Glutamatergic neuron (in vitro differentiated cells): ENCODE measurements at regions not wholly inside any gene's neighbourhood (a gene's known extent, or its start where the extent isn't known, plus 50 kb on each side); places are given as distances from the start of the nearest gene placed in this dataset.
"Not testable (repeated sequence)": the region's sequence is repeated elsewhere in the genome, so short reads cannot be mapped to it uniquely, and the experiment has no call there.

Source experiments
- DNase-seq: peaks from one replicate; pipeline ENCODE4 v3.0.0; 2022
- H3K27ac Mint-ChIP-seq: one replicate; pipeline ENCODE4 v1.8.0; 2020; ENCODE audit warnings: mild to moderate bottlenecking, mixed read lengths, inconsistent platforms; ENCODE audit not compliant: unreplicated experiment
- H3K27me3 Mint-ChIP-seq: one replicate; pipeline ENCODE4 v1.8.0; 2020; ENCODE audit warnings: mild to moderate bottlenecking, moderate library complexity, mixed read lengths, inconsistent platforms; ENCODE audit not compliant: unreplicated experiment
- H3K36me3 Mint-ChIP-seq: one replicate; pipeline ENCODE4 v1.8.0; 2020; ENCODE audit warnings: mild to moderate bottlenecking, mixed read lengths, inconsistent platforms; ENCODE audit not compliant: unreplicated experiment
- H3K4me1 Mint-ChIP-seq: one replicate; pipeline ENCODE4 v1.8.0; 2020; ENCODE audit warnings: mild to moderate bottlenecking, low read depth, mixed read lengths, inconsistent platforms; ENCODE audit not compliant: unreplicated experiment
- H3K4me3 Mint-ChIP-seq: one replicate; pipeline ENCODE4 v1.8.0; 2020; ENCODE audit warnings: mild to moderate bottlenecking, mixed read lengths, inconsistent platforms; ENCODE audit not compliant: unreplicated experiment
- H3K9me3 Mint-ChIP-seq: one replicate; pipeline ENCODE4 v1.8.0; 2020; ENCODE audit warnings: mild to moderate bottlenecking, moderate library complexity, mixed read lengths, inconsistent platforms; ENCODE audit not compliant: unreplicated experiment
- CTCF ChIP-seq: fragments of 200-600 bp; sonication (generic); IDR thresholded peaks from one replicate; pipeline ENCODE4 v1.5.0; 2021; ENCODE audit not compliant: partially characterized antibody, unreplicated experiment

- Mint-ChIP-seq H3K4me1 (no peaks in the 10 kb centered on the region), H3K27me3 (no peaks in the 10 kb centered on the region), H3K4me3 (no peak overlapping the region), H3K9me3 (peaks cover 4% of the 10 kb centered on the region), H3K27ac (no peak overlapping the region), H3K36me3 (peaks cover 15% of the 10 kb centered on the region)
- no peak for DNase-seq
- TF ChIP-seq CTCF: no peak
Observed at GRCh38 chr4:128444544-128445302, 157.1 kb upstream of the PGRMC2 start.

- H3K4me1 Mint-ChIP-seq: no peaks in the 10 kb centered on the region
Observed at GRCh38 chr4:128440923-128441322, 153.3 kb upstream of the PGRMC2 start.

GRCh38 chr4:128437023-128437422 is 149.4 kb upstream of the PGRMC2 start:
- H3K4me1 Mint-ChIP-seq, H3K27me3 Mint-ChIP-seq, H3K4me3 Mint-ChIP-seq, H3K27ac Mint-ChIP-seq, DNase-seq, H3K9me3 Mint-ChIP-seq: not testable (repeated sequence)
- peaks cover 11% of the 10 kb centered on the region for H3K36me3 Mint-ChIP-seq

More at GRCh38 chr4:128440923-128441322, 153.3 kb upstream of the PGRMC2 start:
- H3K27me3 Mint-ChIP-seq: no peaks in the 10 kb centered on the region
- peaks cover 5% of the 10 kb centered on the region for H3K9me3 Mint-ChIP-seq
- TF ChIP-seq CTCF: no peak
- H3K36me3 Mint-ChIP-seq: peaks cover 17% of the 10 kb centered on the region
- H3K27ac Mint-ChIP-seq: no peak overlapping the region
- H3K4me3 Mint-ChIP-seq: no peak overlapping the region
- no peak for DNase-seq

GRCh38 chr4:128429023-128429613 is 141.5 kb upstream of the PGRMC2 start:
- H3K27ac Mint-ChIP-seq, H3K27me3 Mint-ChIP-seq, H3K36me3 Mint-ChIP-seq, H3K4me3 Mint-ChIP-seq, H3K4me1 Mint-ChIP-seq, DNase-seq, H3K9me3 Mint-ChIP-seq: not testable (repeated sequence)

- H3K4me3 Mint-ChIP-seq: no peak overlapping the region
- H3K36me3 Mint-ChIP-seq: peaks cover 4% of the 10 kb centered on the region
- no peaks in the 10 kb centered on the region for H3K9me3 Mint-ChIP-seq
- no peak for DNase-seq
- H3K27ac Mint-ChIP-seq: no peak overlapping the region
- no peak for TF ChIP-seq CTCF
- H3K27me3 Mint-ChIP-seq: peaks cover 2% of the 10 kb centered on the region
- H3K4me1 Mint-ChIP-seq: no peaks in the 10 kb centered on the region
Observed at GRCh38 chr4:128428397-128428796, 140.8 kb upstream of the PGRMC2 start.

GRCh38 chr4:128427832-128428366 is 140.3 kb upstream of the PGRMC2 start:
- peaks cover 4% of the 10 kb centered on the region for H3K36me3 Mint-ChIP-seq

More at GRCh38 chr4:128427832-128428366, 140.3 kb upstream of the PGRMC2 start:
- TF ChIP-seq CTCF: no peak
- H3K4me3 Mint-ChIP-seq: no peak overlapping the region
- DNase-seq: no peak
- no peaks in the 10 kb centered on the region for H3K4me1 Mint-ChIP-seq
- H3K27ac Mint-ChIP-seq: no peak overlapping the region
- no peaks in the 10 kb centered on the region for H3K9me3 Mint-ChIP-seq
- peaks cover 3% of the 10 kb centered on the region for H3K27me3 Mint-ChIP-seq
